IMR-90 (cell line): ENCODE measurements at regions not wholly inside any gene's neighbourhood (a gene's known extent, or its start where the extent isn't known, plus 50 kb on each side); places are given as distances from the start of the nearest gene placed in this dataset.

Experiments
- ATAC-seq: fragments of 200-7000 bp; cut with Tn5 transposase; 2 replicates; pipeline ENCODE4 v1.9.1; 2020; ENCODE audit warnings: low read depth, mild to moderate bottlenecking, moderate library complexity
- BruUV-seq: library from RNA; stranded (reverse); fragments of 400-500 nt; replicated peaks from 2 replicates; lab custom pipeline; 2021; lab: Mats Ljungman, UMichigan
- CTCF ChIA-PET: fragments of 300-600 bp; formaldehyde crosslinking; extraction: SDS; loops from one replicate; lab custom pipeline; 2021; ENCODE audit warnings: antibody characterized with exemption; lab: Yijun Ruan, JAX
- POLR2A ChIA-PET: fragments of 300-600 bp; sonication (Branson Sonifier 250); formaldehyde crosslinking; loops from one replicate; lab custom pipeline; 2022; ENCODE audit warnings: antibody characterized with exemption; ENCODE audit not compliant: unreplicated experiment; lab: Charles Lee
- DNase-seq: peaks from one replicate; pipeline ENCODE4 v3.0.0; 2013
- H2AFZ ChIP-seq: replicated peaks from 2 replicates; pipeline ENCODE3; 2013; ENCODE audit warnings: low read length, mild to moderate bottlenecking; ENCODE audit not compliant: poor library complexity
- H2AK5ac ChIP-seq: 2 replicates; pipeline ENCODE4 v1.6.1; 2013; ENCODE audit warnings: low read depth, low read length, inconsistent platforms
- H2AK9ac ChIP-seq: replicated peaks from 2 replicates; pipeline ENCODE3; 2013; ENCODE audit warnings: mild to moderate bottlenecking, low read depth, low read length, moderate library complexity; ENCODE audit not compliant: poor library complexity
- H2BK120ac ChIP-seq: 2 replicates; pipeline ENCODE4 v1.6.1; 2013; ENCODE audit warnings: low read depth, low read length, inconsistent platforms
- H2BK15ac ChIP-seq: 3 replicates; pipeline ENCODE4 v1.6.1; 2013; ENCODE audit warnings: low read depth, low read length, inconsistent platforms
- H2BK20ac ChIP-seq: 2 replicates; pipeline ENCODE4 v1.6.1; 2013; ENCODE audit warnings: low read depth, mild to moderate bottlenecking, inconsistent platforms, low read length, moderate library complexity
- H2BK5ac ChIP-seq: 2 replicates; pipeline ENCODE4 v1.6.1; 2013; ENCODE audit warnings: mild to moderate bottlenecking, low read depth, low read length, inconsistent platforms; ENCODE audit not compliant: poor library complexity, severe bottlenecking
- H3K14ac ChIP-seq: replicated peaks from 2 replicates; pipeline ENCODE4 v1.6.1; 2013; ENCODE audit warnings: low read depth, low read length, inconsistent platforms
- H3K18ac ChIP-seq: 2 replicates; pipeline ENCODE4 v1.6.1; 2013; ENCODE audit warnings: low read depth, low read length, control low read depth
- H3K23ac ChIP-seq: 2 replicates; pipeline ENCODE4 v1.6.1; 2013; ENCODE audit warnings: low read depth, low read length, inconsistent platforms
- H3K27ac ChIP-seq: 2 replicates; pipeline ENCODE4 v1.5.1; 2013; ENCODE audit warnings: mild to moderate bottlenecking, control low read depth, low read length; ENCODE audit not compliant: insufficient read depth
- H3K27me3 ChIP-seq: 2 replicates; pipeline ENCODE4 v1.6.1; 2013; ENCODE audit warnings: low read length; ENCODE audit not compliant: control insufficient read depth, insufficient read depth
- H3K36me3 ChIP-seq: 2 replicates; pipeline ENCODE4 v1.6.1; 2013; ENCODE audit warnings: low read length, mixed read lengths; ENCODE audit not compliant: control insufficient read depth, insufficient read depth
- H3K4ac ChIP-seq: 2 replicates; pipeline ENCODE4 v1.6.1; 2013; ENCODE audit warnings: low read depth, low read length, inconsistent platforms
- H3K4me1 ChIP-seq: 2 replicates; pipeline ENCODE4 v1.6.1; 2013; ENCODE audit warnings: low read length, mixed read lengths; ENCODE audit not compliant: control insufficient read depth, insufficient read depth
- H3K4me2 ChIP-seq: 2 replicates; pipeline ENCODE4 v1.6.1; 2013; ENCODE audit warnings: low read depth, mild to moderate bottlenecking, control low read depth, low read length, moderate library complexity
- H3K4me3 ChIP-seq: 2 replicates; pipeline ENCODE4 v1.5.1; 2013; ENCODE audit warnings: low read depth, mild to moderate bottlenecking, control low read depth, low read length, moderate library complexity; ENCODE audit not compliant: insufficient read depth
- H3K56ac ChIP-seq: 2 replicates; pipeline ENCODE4 v1.6.1; 2013; ENCODE audit warnings: low read length, inconsistent platforms; ENCODE audit not compliant: insufficient read depth; ENCODE audit errors: extremely low read depth
- H3K79me1 ChIP-seq, 2 experiments: 2 replicates each; pipeline ENCODE4 v1.6.1; 2013; ENCODE audit warnings: low read length in 2 of 2, inconsistent platforms in 1 of 2, low read depth in 1 of 2
- H3K9ac ChIP-seq: 2 replicates; pipeline ENCODE4 v1.6.1; 2013; ENCODE audit warnings: low read depth, low read length, control low read depth
- H3K9me1 ChIP-seq: 2 replicates; pipeline ENCODE4 v1.6.1; 2013; ENCODE audit warnings: low read length, inconsistent platforms; ENCODE audit not compliant: insufficient read depth
- H3K9me3 ChIP-seq: 2 replicates; pipeline ENCODE4 v1.6.1; 2013; ENCODE audit warnings: low read length; ENCODE audit not compliant: control insufficient read depth, insufficient read depth
- H4K20me1 ChIP-seq: 2 replicates; pipeline ENCODE4 v1.6.1; 2013; ENCODE audit warnings: low read length, inconsistent platforms; ENCODE audit not compliant: insufficient read depth
- H4K5ac ChIP-seq: 2 replicates; pipeline ENCODE4 v1.6.1; 2013; ENCODE audit warnings: mild to moderate bottlenecking, low read depth, low read length, control low read depth
- H4K8ac ChIP-seq, 2 experiments: 2 replicates each; pipeline ENCODE4 v1.6.1; 2013; ENCODE audit warnings: low read depth in 2 of 2, low read length in 2 of 2, control low read depth in 1 of 2, inconsistent platforms in 1 of 2
- H4K91ac ChIP-seq: 2 replicates; pipeline ENCODE4 v1.6.1; 2013; ENCODE audit warnings: low read depth, low read length, inconsistent platforms; ENCODE audit not compliant: insufficient read depth
- MAZ ChIP-seq: IDR thresholded peaks from 2 replicates; pipeline ENCODE4 v1.6.1; 2012; ENCODE audit warnings: low read depth, mild to moderate bottlenecking, low read length, improper control_type of control experiment, moderate library complexity, borderline replicate concordance
- WGBS, 2 experiments: methylation state at CpG; one replicate each; pipeline versions ENCODE4 v1.1.5 to v1.1.7; 2013; ENCODE audit warnings: missing lambda C conversion rate in 2 of 2; ENCODE audit not compliant: insufficient read length in 1 of 2; ENCODE audit errors: extremely low coverage in 2 of 2; 5-methylcytosine and 5-hydroxymethylcytosine counted together
- dilution Hi-C: fragments of 300-500 bp; cut with HindIII; formaldehyde crosslinking; loops from one replicate; pipeline ENCODE4 v1.14.3; 2018; ENCODE audit warnings: low sequenced_read_pairs; ENCODE audit not compliant: unreplicated experiment
- in situ Hi-C: fragments of 300-500 bp; cut with MboI; formaldehyde crosslinking; loops from 3 replicates; pipeline ENCODE4 v1.14.3; 2019; ENCODE audit warnings: low sequenced_read_pairs, inconsistent platforms, mixed read lengths
- intact Hi-C: fragments of 100-400 bp; cut with micrococcal nuclease; formaldehyde crosslinking; loops from 2 replicates; pipeline ENCODE4 v1.10.0; 2022

DNA sequence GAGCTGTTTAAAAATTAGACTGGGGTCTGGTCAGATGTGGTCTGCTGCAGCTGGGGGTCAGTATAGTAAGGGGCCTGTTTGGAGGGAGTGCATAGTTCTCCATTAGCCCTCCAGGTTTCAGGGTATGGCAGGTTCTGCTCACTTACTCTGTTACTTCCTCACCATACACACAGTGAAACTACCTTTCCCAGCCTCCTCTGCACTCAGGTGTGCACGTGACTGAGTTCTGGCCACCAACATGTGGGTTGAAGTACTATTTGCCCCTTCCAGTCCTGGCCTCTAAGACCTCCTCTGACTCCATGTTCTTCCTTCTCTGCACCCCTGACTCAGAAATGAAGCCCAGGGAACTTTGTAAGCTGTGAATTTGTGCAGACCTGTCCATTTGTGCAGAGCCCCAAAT, 190.5 kb upstream of the CLINT1 start:
- H3K9me1 ChIP-seq = no peaks in the 10 kb centered on the region
- H3K36me3 ChIP-seq = no peaks in the 10 kb centered on the region
- no peak overlapping the region for H4K8ac ChIP-seq
- no peak overlapping the region for H2AK5ac ChIP-seq
- dilution Hi-C loops = no loop called here
- ChIA-PET POLR2A (no interaction called here), CTCF (no interaction called here)
- H2AFZ ChIP-seq = no peak overlapping the region
- no peak overlapping the region for H4K91ac ChIP-seq
- no peak overlapping the region for H3K14ac ChIP-seq
- BruUV-seq = no TSS peak
- no peak overlapping the region for H4K5ac ChIP-seq
- H3K27ac ChIP-seq = no peak overlapping the region
- H2BK5ac ChIP-seq = no peak overlapping the region
- no peak overlapping the region for H2AK9ac ChIP-seq
- no peak overlapping the region for H3K9ac ChIP-seq
- in situ Hi-C loops = no loop called here
- intact Hi-C loops = no loop called here
- DNase-seq (no peak), ATAC-seq (no peak)
- H3K56ac ChIP-seq = no peak overlapping the region
- H3K4ac ChIP-seq = no peak overlapping the region
- H3K4me1 ChIP-seq = no peaks in the 10 kb centered on the region
- no peak overlapping the region for H2BK120ac ChIP-seq
- H3K79me1 ChIP-seq = no peaks in the 10 kb centered on the region
- H4K20me1 ChIP-seq = no peaks in the 10 kb centered on the region
- H3K4me3 ChIP-seq = no peak overlapping the region
- no peaks in the 10 kb centered on the region for H3K9me3 ChIP-seq
- no peak overlapping the region for H2BK20ac ChIP-seq
- no peak overlapping the region for H2BK15ac ChIP-seq
- no peaks in the 10 kb centered on the region for H3K27me3 ChIP-seq
- no CpG with 5 or more reads among the region's 1 CpG for WGBS, 2 experiments
- no peak overlapping the region for H3K23ac ChIP-seq
- no peak for TF ChIP-seq MAZ
- no peak overlapping the region for H3K4me2 ChIP-seq
- H3K18ac ChIP-seq = no peak overlapping the region
